Activated CD4-positive, alpha-beta T cell treated with anti-CD3 and anti-CD28 coated beads, Interleukin-2, amount 50 U/mL, for 16 hours (primary cell): ENCODE measurements at regions not wholly inside any gene's neighbourhood (a gene's known extent, or its start where the extent isn't known, plus 50 kb on each side); places are given as distances from the start of the nearest gene placed in this dataset.
A peak's percentile ranks its signal among the peaks of the same experiment; 100 is the strongest.
"Not testable (repeated sequence)": the region's sequence is repeated elsewhere in the genome, so short reads cannot be mapped to it uniquely, and the experiment has no call there.

Experiments used
- DNase-seq: peaks from one replicate; pipeline ENCODE4 v3.0.0-alpha.2; 2020

GRCh38 chr16:79843631-79844043 is 243.1 kb upstream of the MAF start:
- DNase-seq, result peak; percentile 70

- no peak for DNase-seq
These were observed 242.6 kb upstream of the MAF start for GRCh38 chr16:79843145-79843544.

- no peak for DNase-seq
These were observed 241.7 kb upstream of the MAF start for GRCh38 chr16:79842197-79842596.

GRCh38 chr16:79839466-79840341 is 239.2 kb upstream of the MAF start:
- no peak for DNase-seq

- no peak for DNase-seq
These were observed 238.1 kb upstream of the MAF start for GRCh38 chr16:79838496-79839259.

- no peak for DNase-seq
These were observed 235.6 kb upstream of the MAF start for GRCh38 chr16:79836144-79836543.

GRCh38 chr16:79835194-79835593 is 234.7 kb upstream of the MAF start:
- DNase-seq, result no peak

GRCh38 chr16:79834720-79835119 is 234.2 kb upstream of the MAF start:
- no peak for DNase-seq

- not testable (repeated sequence) for DNase-seq
These were observed 233.5 kb upstream of the MAF start for GRCh38 chr16:79834003-79834402.

- no peak for DNase-seq
These were observed 233.0 kb upstream of the MAF start for GRCh38 chr16:79833559-79833958.

- DNase-seq, result no peak
These were observed 226.4 kb upstream of the MAF start for GRCh38 chr16:79826732-79827475.

GRCh38 chr16:79825002-79825401 is 224.5 kb upstream of the MAF start:
- DNase-seq, result no peak

- DNase-seq, result no peak
These were observed 223.1 kb upstream of the MAF start for GRCh38 chr16:79823639-79824038.

GRCh38 chr16:79821911-79822310 is 221.4 kb upstream of the MAF start:
- DNase-seq, result no peak

GRCh38 chr16:79816081-79816497 is 215.6 kb upstream of the MAF start:
- DNase-seq, result no peak

- DNase-seq, result no peak
These were observed 214.5 kb upstream of the MAF start for GRCh38 chr16:79815049-79815448.

- no peak for DNase-seq
These were observed 213.6 kb upstream of the MAF start for GRCh38 chr16:79814124-79814523.

GRCh38 chr16:79811541-79811940 is 211.0 kb upstream of the MAF start:
- no peak for DNase-seq

GRCh38 chr16:79810449-79811189 is 210.1 kb upstream of the MAF start:
- DNase-seq, result no peak

GRCh38 chr16:79809376-79809775 is 208.8 kb upstream of the MAF start:
- DNase-seq, result no peak

- DNase-seq, result no peak
These were observed 208.2 kb upstream of the MAF start for GRCh38 chr16:79808731-79809130.

- DNase-seq, result no peak
These were observed 206.2 kb upstream of the MAF start for GRCh38 chr16:79806757-79807156.

- DNase-seq, result no peak
These were observed 205.1 kb upstream of the MAF start for GRCh38 chr16:79805621-79806020.
